Gastrocnemius medialis (tissue), 4 donors: ENCODE measurements at regions not wholly inside any gene's neighbourhood (a gene's known extent, or its start where the extent isn't known, plus 50 kb on each side); places are given as distances from the start of the nearest gene placed in this dataset.

ENCODE experiments used
- ATAC-seq, 2 donors: fragments of 150-250 bp; one replicate each; pipeline ENCODE4 v1.9.1; 2016
- DNase-seq, 2 donors: peaks; one replicate each; pipeline ENCODE4 v3.0.0-alpha.2; 2019
- H3K27ac ChIP-seq, 4 donors: fragments of 200-600 bp; sonication (generic); 1 replicate in 1 of 4; 2 replicates in 3 of 4; pipeline ENCODE4 v1.5.1; 2016 to 2018; ENCODE audit warnings: mild to moderate bottlenecking in 2 of 4, moderate library complexity in 1 of 4
- H3K27me3 ChIP-seq, 3 donors: fragments of 200-600 bp; sonication (generic) in 2 of 3; 1 replicate in 1 of 3; 2 replicates in 2 of 3; pipeline versions ENCODE4 v1.5.1 to v1.6.0; 2016 to 2019; ENCODE audit warnings: mild to moderate bottlenecking in 1 of 3, moderate library complexity in 1 of 3
- H3K36me3 ChIP-seq, 2 donors: fragments of 200-600 bp; sonication (generic) in 1 of 2; one replicate each; pipeline ENCODE4 v1.5.1; 2017 to 2018
- H3K4me1 ChIP-seq, 2 donors: fragments of 200-600 bp; sonication (generic) in 1 of 2; one replicate each; pipeline ENCODE4 v1.5.1; 2016 to 2017; ENCODE audit warnings: mild to moderate bottlenecking in 2 of 2
- H3K4me3 ChIP-seq, 4 donors: fragments of 200-600 bp; sonication (generic) in 3 of 4; 1 replicate in 1 of 4; 2 replicates in 3 of 4; pipeline ENCODE4 v1.5.1; 2016 to 2019; ENCODE audit warnings: mild to moderate bottlenecking in 2 of 4
- H3K9me3 ChIP-seq, 3 donors: fragments of 200-600 bp; sonication (generic) in 2 of 3; 1 replicate in 1 of 3; 2 replicates in 2 of 3; pipeline ENCODE4 v1.5.1; 2016 to 2019
- CTCF ChIP-seq, 5 experiments: fragments of 450-650 bp in 3 of 5; fragments of 200-600 bp in 2 of 5; sonication (generic) in 2 of 5; IDR thresholded peaks in 4 of 5; conservative IDR thresholded peaks in 1 of 5; 1 replicate in 4 of 5; 2 replicates in 1 of 5; pipeline ENCODE4 v1.5.1; 2016 to 2019; ENCODE audit warnings: antibody characterized with exemption in 5 of 5, mild to moderate bottlenecking in 3 of 5, moderate library complexity in 3 of 5
- POLR2A ChIP-seq, 2 donors: fragments of 450-650 bp; IDR thresholded peaks; one replicate each; pipeline ENCODE4 v1.6.1; 2017; ENCODE audit warnings: antibody characterized with exemption in 2 of 2, mild to moderate bottlenecking in 2 of 2, moderate library complexity in 2 of 2
- in situ Hi-C, 4 donors: fragments of 200-750 bp; cut with MboI; loops; one replicate each; pipeline versions ENCODE4 v1.15.0 to v1.8.0; 2017; ENCODE audit warnings: low sequenced_read_pairs in 4 of 4
- intact Hi-C: fragments of 100-400 bp; cut with DNase I; formaldehyde crosslinking; loops from one replicate; pipeline ENCODE4 v1.15.1; 2023; ENCODE audit warnings: low total_unique reads

- no peaks in the 10 kb centered on the region for H3K36me3 ChIP-seq
- H3K9me3 ChIP-seq, result no peaks in the 10 kb centered on the region
- H3K4me3 ChIP-seq, result no peak overlapping the region
- intact Hi-C loops (no loop called here), in situ Hi-C loops (no loop called here)
- ATAC-seq (no peak), DNase-seq (no peak)
- H3K27ac ChIP-seq, result no peak overlapping the region
- no peaks in the 10 kb centered on the region for H3K27me3 ChIP-seq
- H3K4me1 ChIP-seq, result no peaks in the 10 kb centered on the region
- TF ChIP-seq POLR2A (IDR thresholded peaks at IDR 0.05) (no peak), CTCF (IDR thresholded peaks at IDR 0.05 in 4 of 5, conservative IDR thresholded peaks at IDR 0.05 in 1 of 5) (no peak)
These were observed 500.9 kb downstream of the ARL4A start for GRCh38 chr7:13188236-13188805.

- intact Hi-C loops (no loop called here), in situ Hi-C loops (no loop called here)
- no peak overlapping the region for H3K27ac ChIP-seq
These were observed 501.5 kb downstream of the ARL4A start for GRCh38 chr7:13188922-13189321.

GRCh38 chr7:13189668-13190067, 502.2 kb downstream of the ARL4A start:
- Histone ChIP-seq H3K9me3 (no peaks in the 10 kb centered on the region), H3K27me3 (no peaks in the 10 kb centered on the region), H3K4me1 (no peaks in the 10 kb centered on the region), H3K36me3 (no peaks in the 10 kb centered on the region), H3K27ac (no peak overlapping the region), H3K4me3 (no peak overlapping the region)
- ATAC-seq (no peak), DNase-seq (no peak)
- intact Hi-C loops, result no loop called here
- in situ Hi-C loops, result no loop called here
- TF ChIP-seq POLR2A (IDR thresholded peaks at IDR 0.05), result no peak
- no peak for TF ChIP-seq CTCF (IDR thresholded peaks at IDR 0.05 in 4 of 5, conservative IDR thresholded peaks at IDR 0.05 in 1 of 5)

More at GRCh38 chr7:13188922-13189321, 501.5 kb downstream of the ARL4A start:
- Histone ChIP-seq H3K27me3 (no peaks in the 10 kb centered on the region), H3K4me1 (no peaks in the 10 kb centered on the region), H3K36me3 (no peaks in the 10 kb centered on the region), H3K4me3 (no peak overlapping the region), H3K9me3 (no peaks in the 10 kb centered on the region)
- TF ChIP-seq POLR2A (IDR thresholded peaks at IDR 0.05) (no peak), CTCF (IDR thresholded peaks at IDR 0.05 in 4 of 5, conservative IDR thresholded peaks at IDR 0.05 in 1 of 5) (no peak)
- DNase-seq (no peak), ATAC-seq (no peak)

- DNase-seq (no peak), ATAC-seq (no peak)
- no peaks in the 10 kb centered on the region for H3K27me3 ChIP-seq
- H3K27ac ChIP-seq, result no peak overlapping the region
- no peaks in the 10 kb centered on the region for H3K36me3 ChIP-seq
- H3K4me1 ChIP-seq, result no peaks in the 10 kb centered on the region
- in situ Hi-C loops (no loop called here), intact Hi-C loops (no loop called here)
- H3K4me3 ChIP-seq, result no peak overlapping the region
- TF ChIP-seq POLR2A (IDR thresholded peaks at IDR 0.05) (no peak), CTCF (IDR thresholded peaks at IDR 0.05 in 4 of 5, conservative IDR thresholded peaks at IDR 0.05 in 1 of 5) (no peak)
- no peaks in the 10 kb centered on the region for H3K9me3 ChIP-seq
These were observed 510.1 kb downstream of the ARL4A start for GRCh38 chr7:13197501-13197900.

GRCh38 chr7:13198036-13198435, 510.6 kb downstream of the ARL4A start:
- no peaks in the 10 kb centered on the region for H3K36me3 ChIP-seq
- no peak overlapping the region for H3K27ac ChIP-seq
- H3K27me3 ChIP-seq, result no peaks in the 10 kb centered on the region
- no peaks in the 10 kb centered on the region for H3K4me1 ChIP-seq
- H3K4me3 ChIP-seq, result no peak overlapping the region
- ATAC-seq (no peak), DNase-seq (no peak)
- no peaks in the 10 kb centered on the region for H3K9me3 ChIP-seq
- intact Hi-C loops (no loop called here), in situ Hi-C loops (no loop called here)
- TF ChIP-seq POLR2A (IDR thresholded peaks at IDR 0.05) (no peak), CTCF (IDR thresholded peaks at IDR 0.05 in 4 of 5, conservative IDR thresholded peaks at IDR 0.05 in 1 of 5) (no peak)
